Esophagus muscularis mucosa (tissue), 4 donors: ENCODE measurements at regions not wholly inside any gene's neighbourhood (a gene's known extent, or its start where the extent isn't known, plus 50 kb on each side); places are given as distances from the start of the nearest gene placed in this dataset.

Experiments used
- DNase-seq: peaks from one replicate; pipeline ENCODE4 v3.0.0-alpha.2; 2017; ENCODE audit errors: extremely low spot score
- H3K27ac ChIP-seq, 4 donors: fragments of 200-600 bp; sonication (generic); replicated peaks in 1 of 4; 1 replicate in 3 of 4; 2 replicates in 1 of 4; pipeline ENCODE4 v1.5.1; 2016 to 2019; ENCODE audit warnings: mild to moderate bottlenecking in 1 of 4
- H3K27me3 ChIP-seq, 4 donors: fragments of 200-600 bp; sonication (generic); one replicate each; pipeline versions ENCODE4 v1.5.1 to v1.6.0; 2016 to 2019
- H3K36me3 ChIP-seq, 4 donors: fragments of 200-600 bp; sonication (generic); one replicate each; pipeline ENCODE4 v1.5.1; 2016 to 2019
- H3K4me1 ChIP-seq, 4 donors: fragments of 200-600 bp; sonication (generic); one replicate each; pipeline ENCODE4 v1.5.1; 2016 to 2019
- H3K4me3 ChIP-seq, 4 donors: fragments of 200-600 bp; sonication (generic); 1 replicate in 2 of 4; 2 replicates in 2 of 4; pipeline ENCODE4 v1.5.1; 2016 to 2019; ENCODE audit warnings: mild to moderate bottlenecking in 4 of 4, moderate library complexity in 1 of 4
- H3K9me3 ChIP-seq, 4 donors: fragments of 200-600 bp; sonication (generic); 1 replicate in 3 of 4; 2 replicates in 1 of 4; pipeline ENCODE4 v1.5.1; 2016 to 2019
- CTCF ChIP-seq, 3 experiments: fragments of 200-600 bp in 2 of 3; fragments of 450-650 bp in 1 of 3; sonication (generic) in 2 of 3; IDR thresholded peaks; one replicate each; pipeline ENCODE4 v1.5.1; 2017 to 2019; ENCODE audit warnings: antibody characterized with exemption in 3 of 3, mild to moderate bottlenecking in 2 of 3, moderate library complexity in 1 of 3
- EP300 ChIP-seq: sonication (generic); formaldehyde crosslinking; IDR thresholded peaks from one replicate; pipeline ENCODE4 v1.6.1; 2017; ENCODE audit warnings: antibody characterized with exemption
- POLR2A ChIP-seq: fragments of 450-650 bp; IDR thresholded peaks from one replicate; pipeline ENCODE4 v1.6.1; 2017; ENCODE audit warnings: antibody characterized with exemption, moderate library complexity, mild to moderate bottlenecking, low read depth
- POLR2AphosphoS5 ChIP-seq, 2 donors: sonication (generic); formaldehyde crosslinking; IDR thresholded peaks; one replicate each; pipeline ENCODE4 v1.6.1; 2017; ENCODE audit warnings: antibody characterized with exemption in 2 of 2
- WGBS: methylation state at CpG from one replicate; pipeline ENCODE4 v1.1.5; 2018; 5-methylcytosine and 5-hydroxymethylcytosine counted together
- intact Hi-C: fragments of 100-400 bp; cut with DNase I; formaldehyde crosslinking; loops from one replicate; pipeline ENCODE4 v1.15.1; 2023

- DNase-seq = peak; percentile 39
- TF ChIP-seq POLR2AphosphoS5 (IDR thresholded peaks at IDR 0.05) = no peak
- TF ChIP-seq EP300 = no peak
- no peak for TF ChIP-seq CTCF (IDR thresholded peaks at IDR 0.05)
- TF ChIP-seq POLR2A = no peak
- Histone ChIP-seq H3K27me3 (no peaks in the 10 kb centered on the region), H3K9me3 (no peaks in the 10 kb centered on the region), H3K36me3 (no peaks in the 10 kb centered on the region), H3K4me1 (no peaks in the 10 kb centered on the region), H3K27ac (no peak overlapping the region), H3K4me3 (no peak overlapping the region)
- intact Hi-C loops = no loop called here
- WGBS = 47% methylated on average over 5 of the region's 5 CpGs
Observed at GRCh38 chr20:21921251-21921650, 215.8 kb downstream of the PAX1 start.

- 61% methylated on average over 3 of the region's 3 CpGs for WGBS
- H3K4me3 ChIP-seq = no peak overlapping the region
- no peak overlapping the region for H3K27ac ChIP-seq
- no peaks in the 10 kb centered on the region for H3K9me3 ChIP-seq
- H3K36me3 ChIP-seq = no peaks in the 10 kb centered on the region
- no peaks in the 10 kb centered on the region for H3K4me1 ChIP-seq
- DNase-seq = peak; percentile 78
- TF ChIP-seq POLR2A (no peak), POLR2AphosphoS5 (IDR thresholded peaks at IDR 0.05) (no peak), CTCF (IDR thresholded peaks at IDR 0.05) (no peak), EP300 (no peak)
- no peaks in the 10 kb centered on the region for H3K27me3 ChIP-seq
- intact Hi-C loops = no loop called here
Observed at GRCh38 chr20:21920211-21920610, 214.7 kb downstream of the PAX1 start.

GRCh38 chr20:21918398-21918797 lies 212.9 kb downstream of the PAX1 start:
- no peak for TF ChIP-seq CTCF (IDR thresholded peaks at IDR 0.05)
- no peak for TF ChIP-seq POLR2A
- no peak for TF ChIP-seq EP300
- no peak for TF ChIP-seq POLR2AphosphoS5 (IDR thresholded peaks at IDR 0.05)
- Histone ChIP-seq H3K9me3 (no peaks in the 10 kb centered on the region), H3K36me3 (no peaks in the 10 kb centered on the region), H3K27me3 (no peaks in the 10 kb centered on the region), H3K27ac (no peak overlapping the region), H3K4me3 (no peak overlapping the region), H3K4me1 (no peaks in the 10 kb centered on the region)
- intact Hi-C loops = no loop called here
- 87% methylated on average over 7 of the region's 7 CpGs for WGBS
- peak; percentile 17 for DNase-seq

- Histone ChIP-seq H3K36me3 (no peaks in the 10 kb centered on the region), H3K27me3 (no peaks in the 10 kb centered on the region), H3K4me1 (no peaks in the 10 kb centered on the region), H3K27ac (no peak overlapping the region), H3K9me3 (no peaks in the 10 kb centered on the region), H3K4me3 (no peak overlapping the region)
- no peak for TF ChIP-seq CTCF (IDR thresholded peaks at IDR 0.05)
- TF ChIP-seq POLR2AphosphoS5 (IDR thresholded peaks at IDR 0.05) = no peak
- no peak for TF ChIP-seq POLR2A
- no peak for TF ChIP-seq EP300
- WGBS = 72% methylated on average over 3 of the region's 3 CpGs
- DNase-seq = no peak
- intact Hi-C loops = no loop called here
Observed at GRCh38 chr20:21902391-21902790, 196.9 kb downstream of the PAX1 start.

GRCh38 chr20:21901470-21902275 lies 196.2 kb downstream of the PAX1 start:
- WGBS = 76% methylated on average over 4 of the region's 4 CpGs
- Histone ChIP-seq H3K36me3 (no peaks in the 10 kb centered on the region), H3K9me3 (no peaks in the 10 kb centered on the region), H3K27me3 (no peaks in the 10 kb centered on the region), H3K4me3 (no peak overlapping the region), H3K4me1 (no peaks in the 10 kb centered on the region), H3K27ac (no peak overlapping the region)
- no peak for DNase-seq
- no peak for TF ChIP-seq POLR2AphosphoS5 (IDR thresholded peaks at IDR 0.05)
- no peak for TF ChIP-seq EP300
- no peak for TF ChIP-seq CTCF (IDR thresholded peaks at IDR 0.05)
- TF ChIP-seq POLR2A = no peak
- intact Hi-C loops = no loop called here
